Pancreas (tissue), 10 donors: ENCODE measurements at regions not wholly inside any gene's neighbourhood (a gene's known extent, or its start where the extent isn't known, plus 50 kb on each side); places are given as distances from the start of the nearest gene placed in this dataset.

Experiments
- ATAC-seq, 4 donors: fragments of 200-7000 bp; cut with Tn5 transposase; one replicate each; pipeline versions ENCODE4 v1.8.0 to v1.9.1; 2020; ENCODE audit warnings: mild to moderate bottlenecking in 4 of 4, moderate library complexity in 4 of 4
- DNase-seq, 6 donors: peaks; one replicate each; pipeline ENCODE4 v3.0.0-alpha.2; 2020
- FAIRE-seq: peaks from 2 replicates; lab custom pipeline; 2012; peaks lifted over from hg19 to GRCh38; lab: Jason Lieb, UNC
- H3K27ac ChIP-seq, 4 donors: fragments of 200-600 bp; sonication (generic); 1 replicate in 3 of 4; 2 replicates in 1 of 4; pipeline versions ENCODE4 v1.5.0 to v1.8.0; 2020
- H3K27me3 ChIP-seq, 4 donors: fragments of 200-600 bp; one replicate each; pipeline ENCODE4 v1.8.0; 2021
- H3K36me3 ChIP-seq, 3 donors: fragments of 200-600 bp; sonication (generic) in 1 of 3; one replicate each; pipeline versions ENCODE4 v1.5.0 to v1.8.0; 2020 to 2021
- H3K4me1 ChIP-seq, 3 donors: fragments of 200-600 bp; one replicate each; pipeline ENCODE4 v1.8.0; 2021
- H3K4me3 ChIP-seq, 4 donors: fragments of 200-600 bp; sonication (generic) in 2 of 4; one replicate each; pipeline versions ENCODE4 v1.5.0 to v1.8.0; 2020 to 2021
- H3K9me3 ChIP-seq, 4 donors: fragments of 200-600 bp; one replicate each; pipeline ENCODE4 v1.8.0; 2021
- WGBS, 2 donors: extraction: QIAGEN DNeasy Blood & Tissue Kit; methylation state at CpG; one replicate each; pipeline ENCODE4 v1.1.7; 2013; 5-methylcytosine and 5-hydroxymethylcytosine counted together
- intact Hi-C, 3 donors: fragments of 100-400 bp; cut with DNase I; formaldehyde crosslinking; loops; one replicate each; pipeline versions ENCODE4 v1.11.1 to v1.14.2; 2022
- TF ChIP-seq, protein P1 (sequence below), 4 donors: fragments of 200-600 bp; sonication (generic) in 3 of 4; IDR thresholded peaks; one replicate each; pipeline versions ENCODE4 v1.5.0 to v1.8.0; 2021; ENCODE audit warnings: antibody characterized with exemption in 4 of 4
- donor health status: healthy with polysubstance abuse.
- donor health status: DM: no; HTN: no; CAD: no; lungs with moderate emphysema.
- donor health status: DM: no; HTN: no; CAD: no.
- donor health status: control.
- donor health status: control.
- donor health status: Bipolar disorder and iron deficiency.
- donor health status: DM: yes; HTN: yes; CAD: no.
- donor health status: DM: no; HTN: no; CAD: no.
- donor health status: DM: no; HTN: no; CAD: no.
- donor health status: DM: yes; HTN: yes; CAD: no.

DNA sequence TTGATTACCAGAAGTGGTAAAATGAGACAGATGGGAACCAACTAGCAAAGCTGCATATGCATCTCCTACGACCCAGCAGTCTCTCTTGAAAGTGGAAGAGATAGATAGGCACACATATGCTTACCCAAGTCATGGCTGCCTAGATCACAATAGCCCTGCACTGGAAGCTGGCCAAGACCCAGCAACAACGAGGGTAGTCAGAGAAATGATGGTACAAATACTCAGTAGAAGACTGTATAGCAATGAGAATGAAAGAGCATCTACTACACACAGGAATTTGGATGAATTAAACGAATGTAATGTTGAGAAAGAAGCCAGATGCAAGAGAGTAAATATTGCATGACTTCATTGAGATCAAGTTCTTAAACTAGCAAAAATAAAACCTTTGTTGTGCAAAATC is 100.3 kb upstream of the FAT1 start:
- intact Hi-C loops, result no loop called here
- FAIRE-seq, result no peak
- no peak overlapping the region for H3K4me3 ChIP-seq

DNA sequence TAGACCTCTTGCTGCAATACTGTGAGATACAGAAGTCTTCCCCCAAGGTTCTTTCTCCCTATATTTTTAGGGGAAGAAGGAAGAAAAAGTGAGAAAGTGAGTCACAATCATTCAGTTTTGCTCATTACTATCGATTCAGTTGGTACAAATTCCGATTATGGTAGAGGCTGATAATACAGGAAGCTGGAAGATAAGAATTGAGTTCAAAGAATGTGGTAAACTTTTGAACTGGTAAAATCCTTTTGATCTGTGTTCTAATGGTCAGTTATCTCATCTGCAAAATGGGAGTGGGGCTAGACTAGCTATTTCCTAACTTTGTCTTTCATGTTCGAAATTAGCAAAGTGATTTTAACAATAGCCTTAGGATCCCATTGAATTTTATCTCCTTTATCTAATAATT is 101.4 kb upstream of the FAT1 start:
- H3K27me3 ChIP-seq, result no peaks in the 10 kb centered on the region
- peak; percentile 53 for FAIRE-seq
- no peak overlapping the region for H3K4me3 ChIP-seq
- H3K4me1 ChIP-seq, result peaks cover 0 to 4% (median 0%) of the 10 kb centered on the region in 3 donors
- 56 to 61% methylated on average over 3 of the region's 3 CpGs for WGBS, 2 donors
- no peak overlapping the region for H3K27ac ChIP-seq
- intact Hi-C loops, result no loop called here
- no peaks in the 10 kb centered on the region for H3K36me3 ChIP-seq
- H3K9me3 ChIP-seq, result no peaks in the 10 kb centered on the region
- no peak for DNase-seq
- no peak for ATAC-seq
- TF ChIP-seq, protein P1, sequence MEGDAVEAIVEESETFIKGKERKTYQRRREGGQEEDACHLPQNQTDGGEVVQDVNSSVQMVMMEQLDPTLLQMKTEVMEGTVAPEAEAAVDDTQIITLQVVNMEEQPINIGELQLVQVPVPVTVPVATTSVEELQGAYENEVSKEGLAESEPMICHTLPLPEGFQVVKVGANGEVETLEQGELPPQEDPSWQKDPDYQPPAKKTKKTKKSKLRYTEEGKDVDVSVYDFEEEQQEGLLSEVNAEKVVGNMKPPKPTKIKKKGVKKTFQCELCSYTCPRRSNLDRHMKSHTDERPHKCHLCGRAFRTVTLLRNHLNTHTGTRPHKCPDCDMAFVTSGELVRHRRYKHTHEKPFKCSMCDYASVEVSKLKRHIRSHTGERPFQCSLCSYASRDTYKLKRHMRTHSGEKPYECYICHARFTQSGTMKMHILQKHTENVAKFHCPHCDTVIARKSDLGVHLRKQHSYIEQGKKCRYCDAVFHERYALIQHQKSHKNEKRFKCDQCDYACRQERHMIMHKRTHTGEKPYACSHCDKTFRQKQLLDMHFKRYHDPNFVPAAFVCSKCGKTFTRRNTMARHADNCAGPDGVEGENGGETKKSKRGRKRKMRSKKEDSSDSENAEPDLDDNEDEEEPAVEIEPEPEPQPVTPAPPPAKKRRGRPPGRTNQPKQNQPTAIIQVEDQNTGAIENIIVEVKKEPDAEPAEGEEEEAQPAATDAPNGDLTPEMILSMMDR (IDR thresholded peaks at IDR 0.05), result no peak

More for the DNA sequence above, 100.3 kb upstream of the FAT1 start:
- Histone ChIP-seq H3K27me3 (no peaks in the 10 kb centered on the region), H3K27ac (no peak overlapping the region), H3K36me3 (no peaks in the 10 kb centered on the region), H3K4me1 (peaks cover 0 to 4% (median 0%) of the 10 kb centered on the region in 3 donors), H3K9me3 (no peaks in the 10 kb centered on the region)
- TF ChIP-seq, protein P1 (IDR thresholded peaks at IDR 0.05), result no peak
- WGBS, 2 donors, result 31 to 34% methylated on average over 3 of the region's 3 CpGs
- ATAC-seq, result peak; percentile 50 to 83 (median 76)
- no peak for DNase-seq

GRCh38 chr4:186826006-186826405 is 102.3 kb upstream of the FAT1 start:
- intact Hi-C loops, result no loop called here
- Histone ChIP-seq H3K27me3 (no peaks in the 10 kb centered on the region), H3K4me3 (no peak overlapping the region), H3K27ac (no peak overlapping the region), H3K36me3 (no peaks in the 10 kb centered on the region), H3K9me3 (no peaks in the 10 kb centered on the region), H3K4me1 (peaks cover 0 to 4% (median 0%) of the 10 kb centered on the region in 3 donors)
- WGBS, 2 donors, result 17 to 20% methylated on average over 2 of the region's 2 CpGs
- ATAC-seq, result no peak
- no peak for FAIRE-seq
- TF ChIP-seq, protein P1 (IDR thresholded peaks at IDR 0.05), result no peak
- DNase-seq, result no peak

DNA sequence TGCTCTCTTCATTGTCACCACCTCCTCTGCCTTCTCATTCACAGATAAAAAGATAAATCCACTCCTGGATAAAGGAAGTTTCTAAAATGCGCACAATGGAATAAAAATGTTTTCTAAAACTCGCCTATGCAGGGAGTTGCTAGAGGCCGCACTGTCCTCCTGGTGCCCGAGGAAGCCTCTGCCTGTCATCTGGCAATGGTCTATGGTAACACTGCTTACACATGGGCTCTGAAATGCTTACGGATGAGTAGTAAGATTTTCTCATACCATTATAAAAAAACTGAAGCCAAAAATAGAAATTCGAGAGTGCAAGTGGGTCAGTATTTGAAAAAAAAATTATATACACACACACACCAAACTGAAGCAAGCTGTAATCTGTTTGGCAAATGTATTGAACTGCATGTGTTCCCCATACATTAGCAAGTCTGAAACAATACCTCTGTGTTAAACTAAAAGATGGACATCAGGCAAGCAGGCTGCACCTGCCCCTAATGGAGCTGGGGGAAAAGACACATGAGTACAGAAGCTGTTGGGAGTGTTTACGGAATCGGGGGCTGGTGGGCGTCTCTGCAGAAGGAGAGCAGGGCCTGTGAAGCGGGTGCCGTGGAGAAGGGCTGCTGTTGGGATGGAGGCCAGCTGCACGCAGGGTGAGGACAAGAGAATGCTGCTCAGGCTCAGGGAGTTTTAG is 103.3 kb upstream of the FAT1 start:
- peaks cover 0 to 4% (median 0%) of the 10 kb centered on the region in 3 donors for H3K4me1 ChIP-seq
- H3K36me3 ChIP-seq, result no peaks in the 10 kb centered on the region
- no peaks in the 10 kb centered on the region for H3K27me3 ChIP-seq
- H3K4me3 ChIP-seq, result no peak overlapping the region
- H3K27ac ChIP-seq, result no peak overlapping the region
- no peak for DNase-seq
- FAIRE-seq, result no peak
- ATAC-seq, result no peak
- WGBS, 2 donors, result 78 to 82% methylated on average over 12 of the region's 12 CpGs
- H3K9me3 ChIP-seq, result no peaks in the 10 kb centered on the region
- TF ChIP-seq, protein P1 (IDR thresholded peaks at IDR 0.05), result no peak
- intact Hi-C loops, result no loop called here

- Histone ChIP-seq H3K9me3 (no peaks in the 10 kb centered on the region), H3K36me3 (no peaks in the 10 kb centered on the region), H3K27ac (no peak overlapping the region), H3K27me3 (no peaks in the 10 kb centered on the region), H3K4me3 (no peak overlapping the region), H3K4me1 (peaks cover 0 to 4% (median 0%) of the 10 kb centered on the region in 3 donors)
- FAIRE-seq (no peak), DNase-seq (no peak), ATAC-seq (no peak)
- intact Hi-C loops, result no loop called here
- TF ChIP-seq, protein P1 (IDR thresholded peaks at IDR 0.05), result no peak
- 72 to 81% methylated on average over 6 of the region's 6 CpGs for WGBS, 2 donors
Measured at GRCh38 chr4:186827534-186827897, 103.9 kb upstream of the FAT1 start.
